Dedifferentiated amniotic fluid mesenchymal stem cell (primary cell): ENCODE measurements at regions not wholly inside any gene's neighbourhood (a gene's known extent, or its start where the extent isn't known, plus 50 kb on each side); places are given as distances from the start of the nearest gene placed in this dataset.

Source experiments
- DNase-seq: peaks from one replicate; pipeline ENCODE4 v3.0.0-alpha.2; 2016; ENCODE audit errors: extremely low spot score

GRCh38 chr4:181477591-181477990 is 765.6 kb upstream of the TENM3 start:
- DNase-seq = no peak

- no peak for DNase-seq
Observed at GRCh38 chr4:181478656-181479055, 764.5 kb upstream of the TENM3 start.

DNA sequence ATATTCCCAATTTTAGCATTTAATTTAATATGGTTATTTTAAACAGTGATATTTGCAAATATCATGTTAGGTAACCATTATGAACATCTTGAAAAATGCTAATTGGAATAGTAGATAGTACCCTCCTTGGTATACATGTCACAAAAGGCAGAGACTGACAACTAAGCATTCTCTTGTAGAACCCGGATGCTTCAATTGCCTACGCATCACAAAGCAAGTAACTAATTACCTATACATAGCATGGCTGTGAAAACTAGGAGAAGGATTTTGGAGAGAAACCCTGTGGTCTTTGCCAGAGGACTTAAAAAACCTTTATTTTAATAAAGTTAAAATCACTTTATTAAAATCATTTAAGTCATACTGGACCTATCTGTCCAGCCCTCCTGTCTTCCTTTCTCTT is 764.1 kb upstream of the TENM3 start:
- no peak for DNase-seq

- DNase-seq = no peak
Observed at GRCh38 chr4:181484396-181484795, 758.8 kb upstream of the TENM3 start.

- no peak for DNase-seq
Observed at GRCh38 chr4:181488926-181489325, 754.3 kb upstream of the TENM3 start.

- DNase-seq = no peak
Observed at GRCh38 chr4:181498148-181498547, 745.1 kb upstream of the TENM3 start.

DNA sequence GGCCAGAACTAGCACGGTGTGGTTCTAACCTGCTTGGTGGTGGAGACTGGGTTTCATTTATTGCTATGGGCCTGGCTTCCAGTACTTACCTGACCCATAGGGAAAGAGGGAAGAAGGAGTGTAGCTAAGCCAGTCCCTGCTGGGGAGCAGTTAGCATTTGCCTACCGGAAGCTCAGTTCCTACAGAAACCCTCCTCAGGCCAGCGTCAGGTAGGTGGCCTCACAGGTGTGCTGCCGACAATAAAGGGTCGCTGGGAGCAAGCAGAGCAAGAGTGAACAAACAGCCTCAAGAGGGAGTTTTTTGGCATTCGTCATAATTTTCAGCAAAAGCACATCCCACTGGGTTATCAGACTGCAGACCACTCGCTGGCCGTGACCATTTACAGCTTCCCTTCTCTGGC is 740.6 kb upstream of the TENM3 start:
- no peak for DNase-seq

DNA sequence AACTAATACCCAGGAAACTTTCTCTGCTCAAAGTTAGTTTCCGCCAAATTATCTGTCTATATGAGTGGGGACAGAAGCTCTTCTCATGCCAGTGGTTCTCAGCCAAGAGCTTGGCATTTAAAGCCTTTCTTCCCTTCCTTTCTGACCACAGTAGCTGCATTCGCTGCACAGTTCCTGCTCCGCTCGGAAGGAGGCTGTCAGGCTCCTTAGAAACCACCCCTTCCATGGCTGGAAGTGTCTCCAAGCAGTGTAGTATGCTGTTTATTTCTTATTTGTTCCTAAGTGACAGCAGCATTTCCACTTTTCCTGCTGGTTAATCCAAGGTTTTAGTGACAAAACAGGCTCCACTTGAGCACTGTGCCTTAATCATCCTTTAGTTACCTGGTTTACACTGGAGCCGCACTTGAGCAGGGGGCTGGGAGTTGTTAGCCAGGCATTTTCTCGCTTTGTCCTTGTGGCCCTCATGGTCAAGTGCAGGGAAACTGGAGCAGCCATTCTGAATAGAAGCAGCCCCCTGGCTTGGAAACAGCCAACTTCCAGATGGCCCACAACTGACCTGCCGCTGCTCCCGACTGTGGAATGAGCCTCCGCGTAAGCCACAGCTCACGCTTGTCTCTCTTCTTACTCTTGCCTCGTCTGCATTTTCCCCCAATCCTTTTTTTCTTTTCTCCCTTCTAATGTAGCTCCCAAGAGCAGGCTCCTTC is 739.4 kb upstream of the TENM3 start:
- DNase-seq = no peak

DNA sequence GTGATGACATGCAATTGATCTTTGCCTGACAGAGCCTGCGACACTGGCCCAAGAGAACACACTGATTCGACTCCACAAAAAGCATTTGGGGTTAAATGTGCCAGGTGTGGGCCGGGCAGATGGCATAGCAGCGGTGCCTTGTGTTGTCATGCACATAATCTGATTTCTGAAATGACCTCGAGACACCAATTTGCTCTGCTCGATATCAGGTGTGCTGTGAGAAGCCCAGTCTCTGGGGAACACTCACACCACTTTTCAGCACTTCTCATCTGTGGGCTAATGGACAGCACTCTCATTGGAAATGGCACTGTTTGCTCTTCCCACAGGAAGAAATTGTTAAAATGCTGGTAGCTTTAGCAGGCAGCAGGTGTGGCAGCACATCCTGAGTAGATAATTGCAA is 738.3 kb upstream of the TENM3 start:
- no peak for DNase-seq

GRCh38 chr4:181507180-181507835 is 735.9 kb upstream of the TENM3 start:
- no peak for DNase-seq

DNA sequence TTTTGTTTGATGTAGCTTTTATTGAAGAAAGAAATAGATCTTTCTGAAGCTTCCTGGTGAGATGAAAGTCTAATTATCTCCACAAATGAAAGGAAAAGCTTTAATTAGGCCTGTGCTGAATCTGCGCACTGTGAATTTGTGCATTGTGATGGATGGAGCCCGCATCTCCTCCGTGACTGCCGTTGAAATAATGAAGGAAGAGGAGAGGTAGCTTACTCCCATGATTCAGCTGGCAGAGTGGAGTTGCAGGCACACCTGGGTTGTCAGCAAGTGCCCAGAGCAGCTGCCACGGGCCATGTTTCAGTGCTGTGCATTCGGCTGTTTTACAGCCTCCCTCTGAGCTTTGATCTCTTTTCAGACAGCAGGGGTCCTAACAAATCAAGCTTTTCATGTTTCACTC is 735.3 kb upstream of the TENM3 start:
- no peak for DNase-seq

- no peak for DNase-seq
Observed at GRCh38 chr4:181508601-181509000, 734.6 kb upstream of the TENM3 start.

- no peak for DNase-seq
Observed at GRCh38 chr4:181509073-181509472, 734.1 kb upstream of the TENM3 start.

- DNase-seq = no peak
Observed at GRCh38 chr4:181517491-181517890, 725.7 kb upstream of the TENM3 start.

- DNase-seq = no peak
Observed at GRCh38 chr4:181520790-181521189, 722.4 kb upstream of the TENM3 start.

DNA sequence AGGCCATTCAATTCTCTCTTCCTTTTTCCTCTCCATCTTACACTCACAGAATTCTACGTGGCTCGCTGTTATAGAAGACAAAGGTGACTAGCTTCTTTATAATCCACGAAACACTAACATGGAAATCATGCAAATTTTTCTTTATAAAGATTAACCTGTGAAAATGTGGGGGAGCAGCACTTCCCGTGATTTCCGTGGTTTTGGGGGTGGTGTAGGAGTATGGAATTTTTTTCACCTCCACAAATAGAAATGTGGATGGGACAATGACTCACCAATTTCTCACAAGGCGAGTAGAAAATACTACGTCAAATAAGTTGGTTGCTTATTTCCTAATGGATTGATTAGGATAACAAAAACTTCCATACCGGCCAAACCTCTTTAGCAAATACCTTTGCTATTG is 719.2 kb upstream of the TENM3 start:
- no peak for DNase-seq

GRCh38 chr4:181524499-181524898 is 718.7 kb upstream of the TENM3 start:
- DNase-seq = no peak

GRCh38 chr4:181525634-181526033 is 717.6 kb upstream of the TENM3 start:
- DNase-seq = no peak

- peak; percentile 60 for DNase-seq
Observed at GRCh38 chr4:181528570-181529184, 714.5 kb upstream of the TENM3 start.

DNA sequence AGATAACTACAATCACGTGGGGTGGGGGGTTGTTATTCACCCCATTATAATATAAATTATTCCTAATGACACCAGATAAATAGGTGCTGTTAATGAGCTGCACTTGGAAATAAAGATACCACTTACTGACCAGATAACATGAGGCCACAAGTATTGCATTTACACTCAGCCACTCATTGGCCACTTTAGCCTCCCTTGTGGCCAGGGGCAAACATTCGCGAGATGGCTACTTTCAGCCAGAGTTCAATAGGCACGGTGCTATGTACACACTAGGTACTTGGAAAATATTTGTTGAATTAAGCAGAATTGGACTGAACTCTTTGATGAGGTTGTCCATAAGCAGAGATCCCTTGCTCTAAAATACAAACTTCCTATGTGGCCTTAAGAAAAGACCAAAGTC is 713.7 kb upstream of the TENM3 start:
- no peak for DNase-seq

DNA sequence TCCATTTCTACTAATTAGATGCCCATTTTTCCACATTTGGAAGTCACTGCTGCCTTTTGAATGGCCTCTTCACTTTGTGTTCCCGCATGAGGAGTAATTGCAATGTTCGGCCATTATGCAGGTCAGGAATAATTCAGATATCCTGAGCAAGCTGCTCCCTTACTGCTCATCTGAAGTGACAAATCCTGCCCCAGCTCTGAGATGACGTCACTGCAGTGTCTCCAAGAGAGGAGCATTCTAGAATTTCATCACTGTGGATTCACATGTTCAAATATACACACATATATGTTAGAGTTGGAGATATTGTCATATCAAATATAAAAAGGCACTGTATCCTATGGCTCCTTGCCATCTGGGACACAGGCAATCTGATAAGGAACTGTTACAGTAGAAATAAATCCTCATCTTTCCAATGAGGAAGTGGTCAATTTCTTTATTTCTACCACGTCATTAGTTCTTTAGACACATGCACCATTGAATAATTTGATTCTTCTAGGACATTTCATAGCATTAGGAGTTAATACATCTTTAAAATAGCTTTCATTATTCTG is 706.9 kb upstream of the TENM3 start:
- DNase-seq = no peak

GRCh38 chr4:181536811-181537434 is 706.3 kb upstream of the TENM3 start:
- no peak for DNase-seq

GRCh38 chr4:181538431-181538830 is 704.8 kb upstream of the TENM3 start:
- DNase-seq = no peak
